IPS-18a (cell line): ENCODE measurements at regions not wholly inside any gene's neighbourhood (a gene's known extent, or its start where the extent isn't known, plus 50 kb on each side); places are given as distances from the start of the nearest gene placed in this dataset.
"Not testable (repeated sequence)": the region's sequence is repeated elsewhere in the genome, so short reads cannot be mapped to it uniquely, and the experiment has no call there.

ENCODE experiments used
- H3K27ac ChIP-seq: one replicate; pipeline ENCODE4 v1.5.1; 2013; ENCODE audit warnings: low read length
- H3K27me3 ChIP-seq: one replicate; pipeline ENCODE4 v1.6.1; 2013; ENCODE audit warnings: mild to moderate bottlenecking, low read length; ENCODE audit not compliant: control insufficient read depth, insufficient read depth
- H3K36me3 ChIP-seq: one replicate; pipeline ENCODE4 v1.6.1; 2013; ENCODE audit warnings: low read depth, low read length; ENCODE audit not compliant: control insufficient read depth
- H3K4me1 ChIP-seq: one replicate; pipeline ENCODE4 v1.6.1; 2013; ENCODE audit warnings: low read depth, low read length; ENCODE audit not compliant: control insufficient read depth
- H3K4me3 ChIP-seq: one replicate; pipeline ENCODE4 v1.5.1; 2013; ENCODE audit warnings: low read length
- H3K9ac ChIP-seq: one replicate; pipeline ENCODE4 v1.6.1; 2013; ENCODE audit warnings: mild to moderate bottlenecking, low read length, moderate library complexity
- H3K9me3 ChIP-seq: one replicate; pipeline ENCODE4 v1.6.1; 2013; ENCODE audit warnings: low read depth, low read length; ENCODE audit not compliant: control insufficient read depth

DNA sequence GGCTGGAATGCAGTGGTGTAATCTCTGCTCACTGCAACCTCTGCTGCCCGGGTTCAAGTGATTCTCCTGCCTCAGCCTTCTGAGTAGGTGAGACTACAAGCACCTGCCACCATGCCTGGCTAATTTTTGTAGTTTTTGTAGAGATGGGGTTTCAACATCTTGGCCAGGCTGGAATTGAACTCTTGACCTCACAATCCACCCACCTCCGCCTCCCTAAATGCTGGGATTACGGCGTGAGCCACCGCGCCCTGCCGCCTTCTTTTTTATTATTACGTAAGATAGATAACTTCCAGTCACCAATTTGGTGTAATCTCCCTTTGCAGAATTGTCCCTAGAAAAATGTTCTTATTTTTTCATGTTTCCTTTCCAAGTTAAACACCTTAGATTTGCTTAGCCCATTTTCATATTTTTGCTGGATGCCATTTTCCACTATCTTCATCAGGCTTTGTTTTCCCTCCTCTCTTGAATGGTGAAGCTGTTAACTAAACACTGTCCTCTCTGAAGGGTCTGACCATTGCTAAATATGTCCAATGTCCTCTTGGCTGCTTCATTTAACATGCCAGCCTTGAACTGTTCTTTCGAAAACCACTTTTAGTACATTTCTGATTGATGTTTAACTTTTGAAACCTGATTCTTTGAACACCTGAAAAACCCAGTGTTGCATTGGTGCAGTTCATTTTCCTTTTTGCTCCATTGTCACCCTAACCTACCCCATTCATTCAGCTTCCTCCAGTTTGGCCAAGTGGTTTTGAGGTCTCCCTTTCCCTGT is 135.1 kb upstream of the PIK3R1 start:
- no peaks in the 10 kb centered on the region for H3K27me3 ChIP-seq
- H3K4me1 ChIP-seq = no peaks in the 10 kb centered on the region
- no peak overlapping the region for H3K27ac ChIP-seq

DNA sequence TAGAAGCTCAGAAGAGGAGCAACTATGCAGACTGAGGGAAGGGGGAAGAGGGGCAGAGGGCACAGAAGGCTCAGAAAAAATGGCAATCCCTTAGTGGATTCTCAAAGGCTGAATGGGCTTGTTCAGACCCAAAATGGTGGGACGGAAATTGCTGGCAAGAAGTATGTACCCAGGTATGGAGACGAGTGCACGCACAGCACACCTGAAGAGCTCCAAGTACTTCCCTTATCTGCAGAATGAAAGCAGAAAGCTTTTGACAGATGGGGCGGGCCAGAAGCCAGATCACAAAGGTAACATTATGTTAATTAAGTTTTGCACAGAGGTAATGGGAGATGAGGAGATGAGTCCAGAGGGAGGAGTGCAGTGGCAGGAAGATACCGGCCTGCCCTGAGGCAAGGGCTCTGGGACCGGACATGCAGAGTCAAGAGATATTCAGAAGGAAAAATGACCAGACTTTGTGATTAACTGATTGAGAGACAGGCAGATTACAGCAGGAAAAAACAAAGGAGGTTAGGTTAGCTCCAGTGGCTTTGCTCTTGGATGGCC is 138.1 kb upstream of the PIK3R1 start:
- Histone ChIP-seq H3K27ac (no peak overlapping the region), H3K4me1 (no peaks in the 10 kb centered on the region), H3K4me3 (no peak overlapping the region), H3K36me3 (no peaks in the 10 kb centered on the region), H3K27me3 (no peaks in the 10 kb centered on the region), H3K9ac (no peak overlapping the region), H3K9me3 (no peaks in the 10 kb centered on the region)

More for the DNA sequence above, 135.1 kb upstream of the PIK3R1 start:
- no peaks in the 10 kb centered on the region for H3K36me3 ChIP-seq
- no peak overlapping the region for H3K9ac ChIP-seq
- H3K4me3 ChIP-seq = no peak overlapping the region
- H3K9me3 ChIP-seq = no peaks in the 10 kb centered on the region

DNA sequence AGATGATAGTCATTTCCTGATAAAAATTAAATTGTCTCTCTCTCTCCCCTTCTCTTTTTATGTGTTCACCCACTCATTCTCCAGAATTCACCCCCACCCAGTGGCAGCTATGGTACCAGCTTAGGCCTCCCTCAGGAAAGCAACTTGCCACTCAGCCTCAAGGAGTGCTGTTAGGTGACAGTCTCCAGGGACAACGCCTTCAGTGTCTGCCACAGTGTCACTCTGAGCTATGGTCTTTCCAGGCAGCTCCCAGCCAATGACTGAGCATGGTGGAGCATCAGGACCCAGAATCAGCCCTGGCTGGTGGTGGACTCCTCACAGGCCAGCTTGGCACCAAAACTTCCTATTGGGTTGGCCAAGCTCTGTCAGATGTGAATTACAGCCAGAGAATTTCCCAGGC is 140.9 kb upstream of the PIK3R1 start:
- Histone ChIP-seq H3K27me3 (no peaks in the 10 kb centered on the region), H3K9ac (no peak overlapping the region), H3K4me1 (no peaks in the 10 kb centered on the region), H3K36me3 (no peaks in the 10 kb centered on the region), H3K4me3 (no peak overlapping the region), H3K27ac (no peak overlapping the region), H3K9me3 (no peaks in the 10 kb centered on the region)

DNA sequence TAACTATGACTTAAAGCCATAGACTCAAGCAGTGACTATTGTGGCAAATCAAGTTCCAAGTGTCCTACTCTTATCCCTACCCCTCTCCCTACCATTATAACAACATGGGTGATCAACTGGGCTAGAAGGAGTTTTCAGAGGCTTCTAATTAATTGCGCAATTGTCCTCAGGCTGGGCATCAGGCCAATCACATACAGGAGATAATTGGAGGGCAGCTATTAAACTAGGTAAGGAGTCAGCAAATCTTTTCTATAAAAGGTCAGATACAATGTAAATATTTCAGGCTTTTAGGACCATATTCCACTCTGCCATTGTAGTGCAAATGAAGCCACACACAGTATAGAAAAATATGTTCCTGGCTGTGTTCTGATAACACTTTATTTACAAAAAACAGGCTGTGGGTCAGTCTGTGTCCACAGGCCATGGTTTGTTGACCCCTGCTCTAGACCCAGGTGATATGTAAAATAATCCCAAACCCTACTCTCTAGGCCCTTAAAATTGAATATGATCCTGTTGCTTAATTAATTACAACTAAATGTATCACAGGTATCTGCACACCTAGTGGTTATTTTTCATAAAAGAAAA is 141.4 kb upstream of the PIK3R1 start:
- Histone ChIP-seq H3K4me1 (no peaks in the 10 kb centered on the region), H3K4me3 (no peak overlapping the region), H3K36me3 (no peaks in the 10 kb centered on the region), H3K27me3 (no peaks in the 10 kb centered on the region), H3K27ac (no peak overlapping the region), H3K9me3 (no peaks in the 10 kb centered on the region), H3K9ac (no peak overlapping the region)

DNA sequence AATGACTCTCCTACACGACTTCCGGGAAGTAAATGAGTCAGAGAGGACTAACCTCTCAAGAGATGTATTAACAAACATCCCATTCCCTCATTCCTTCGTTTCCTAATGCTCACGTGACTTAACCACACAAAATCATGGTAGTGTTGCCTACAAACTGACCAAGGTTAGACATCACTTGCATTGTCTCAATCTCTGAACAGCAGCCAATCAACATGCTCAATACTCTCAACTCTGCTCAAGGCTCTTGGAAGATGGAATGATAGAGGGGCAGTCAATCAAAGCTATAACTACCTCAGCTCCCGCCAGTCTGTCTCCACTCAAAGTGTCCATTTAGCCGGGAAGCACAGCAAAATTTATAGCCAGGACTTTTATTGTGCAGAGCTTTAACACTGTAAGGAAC is 143.8 kb upstream of the PIK3R1 start:
- H3K9ac ChIP-seq = no peak overlapping the region
- H3K27ac ChIP-seq = no peak overlapping the region
- no peak overlapping the region for H3K4me3 ChIP-seq
- no peaks in the 10 kb centered on the region for H3K9me3 ChIP-seq
- no peaks in the 10 kb centered on the region for H3K4me1 ChIP-seq
- no peaks in the 10 kb centered on the region for H3K27me3 ChIP-seq
- H3K36me3 ChIP-seq = no peaks in the 10 kb centered on the region

DNA sequence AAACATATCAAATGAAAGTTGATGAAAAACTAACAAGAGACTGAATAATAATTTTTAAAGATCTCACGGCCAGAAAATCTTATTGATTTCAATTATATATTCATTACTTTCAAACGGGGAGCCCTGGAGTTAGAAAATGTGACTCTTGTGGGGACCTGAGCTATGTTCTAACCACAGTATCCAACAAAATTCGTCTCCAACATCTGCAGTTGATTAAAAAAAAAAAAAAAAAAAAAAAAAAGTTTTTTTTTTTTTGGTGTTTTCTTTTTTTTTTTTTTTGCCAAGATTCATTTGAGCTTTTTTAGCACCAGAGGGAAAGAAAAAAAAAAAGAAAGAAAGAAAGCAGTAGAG is 144.3 kb upstream of the PIK3R1 start:
- no peaks in the 10 kb centered on the region for H3K4me1 ChIP-seq
- H3K27me3 ChIP-seq = no peaks in the 10 kb centered on the region
- H3K36me3 ChIP-seq = no peaks in the 10 kb centered on the region
- no peak overlapping the region for H3K9ac ChIP-seq
- H3K27ac ChIP-seq = no peak overlapping the region
- no peak overlapping the region for H3K4me3 ChIP-seq
- no peaks in the 10 kb centered on the region for H3K9me3 ChIP-seq

DNA sequence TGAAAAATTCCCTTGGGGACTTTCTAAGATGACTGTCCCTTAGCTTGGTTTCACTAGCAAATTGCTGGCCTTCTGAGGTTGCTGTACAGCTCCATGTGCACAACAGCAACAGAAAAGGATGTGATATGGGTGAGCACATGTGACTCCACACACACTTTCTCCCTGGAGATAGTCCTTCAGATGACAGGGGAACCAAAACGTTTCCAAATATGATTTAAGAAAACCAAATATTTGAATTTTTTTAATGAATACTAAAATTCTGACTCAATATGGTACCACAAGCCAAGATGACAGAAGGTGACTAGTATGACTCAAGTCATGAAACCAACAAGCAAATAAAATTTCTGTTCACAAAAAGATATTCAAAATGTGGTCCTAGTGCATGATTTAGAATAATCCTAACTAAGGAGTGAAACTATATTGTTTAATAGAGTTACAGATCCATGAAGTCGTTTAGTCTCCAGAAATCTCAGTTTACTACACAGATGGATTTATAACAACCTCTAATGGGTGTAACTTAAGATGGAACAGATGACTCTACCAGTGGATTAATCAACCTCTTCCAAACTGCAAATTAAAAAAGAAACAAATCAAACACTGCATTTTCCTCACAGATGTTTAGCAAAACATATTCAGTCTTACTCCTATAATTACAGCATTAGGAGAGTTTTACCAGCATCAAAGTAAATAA is 144.8 kb upstream of the PIK3R1 start:
- H3K9me3 ChIP-seq = no peaks in the 10 kb centered on the region
- no peaks in the 10 kb centered on the region for H3K27me3 ChIP-seq
- no peak overlapping the region for H3K4me3 ChIP-seq
- H3K9ac ChIP-seq = no peak overlapping the region
- no peak overlapping the region for H3K27ac ChIP-seq
- H3K4me1 ChIP-seq = no peaks in the 10 kb centered on the region
- no peaks in the 10 kb centered on the region for H3K36me3 ChIP-seq

DNA sequence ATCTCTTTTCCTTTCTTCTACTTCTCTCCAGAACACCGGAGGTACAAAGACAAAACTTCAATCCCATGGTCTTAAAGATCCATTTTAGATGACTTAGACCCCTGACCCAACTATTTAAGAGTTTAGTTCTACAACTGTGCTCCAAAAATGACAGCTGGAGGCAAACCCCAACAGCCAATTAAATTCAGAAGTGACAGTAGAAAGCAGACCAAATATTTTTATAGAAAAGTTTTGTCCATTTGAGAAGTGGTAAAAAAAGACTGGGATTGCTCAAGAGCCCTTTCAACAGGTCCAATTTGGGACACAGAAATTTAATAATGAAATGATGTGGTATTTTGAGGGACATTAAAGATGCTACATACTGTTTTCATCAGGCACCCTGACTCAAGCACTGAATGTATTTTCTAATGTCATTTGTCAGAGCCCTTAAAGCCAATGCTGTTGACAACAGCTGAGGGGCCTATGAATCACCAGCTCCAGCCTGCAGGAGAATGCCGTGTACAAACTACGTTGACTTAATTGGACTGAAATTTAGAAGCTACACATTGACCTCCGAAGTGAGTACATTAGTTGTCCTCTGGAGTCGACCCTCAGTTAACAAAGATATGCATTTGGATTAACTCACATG is 147.5 kb upstream of the PIK3R1 start:
- Histone ChIP-seq H3K27me3 (no peaks in the 10 kb centered on the region), H3K27ac (no peak overlapping the region), H3K4me3 (no peak overlapping the region), H3K36me3 (no peaks in the 10 kb centered on the region), H3K9me3 (no peaks in the 10 kb centered on the region), H3K9ac (no peak overlapping the region), H3K4me1 (no peaks in the 10 kb centered on the region)

DNA sequence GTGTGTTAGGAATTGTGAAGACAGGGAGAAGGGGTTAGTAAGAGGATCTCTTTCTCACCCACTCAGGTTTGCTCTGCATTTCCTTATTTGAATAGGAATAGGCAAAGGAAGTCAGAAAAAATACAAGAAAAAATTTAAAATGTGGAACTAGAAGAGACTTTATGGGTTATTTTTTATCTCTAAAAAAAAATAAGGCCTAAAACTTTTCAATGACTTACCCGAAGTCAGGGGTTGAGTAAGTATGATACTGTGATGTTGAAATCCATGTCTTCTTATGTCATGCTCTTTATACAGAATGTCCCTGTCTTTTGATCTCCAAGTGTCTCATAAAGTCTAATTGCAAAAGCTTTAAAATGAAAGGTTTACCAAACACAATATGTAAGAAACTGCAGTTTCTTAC is 148.3 kb upstream of the PIK3R1 start:
- no peaks in the 10 kb centered on the region for H3K4me1 ChIP-seq
- no peaks in the 10 kb centered on the region for H3K36me3 ChIP-seq
- no peak overlapping the region for H3K9ac ChIP-seq
- H3K9me3 ChIP-seq = no peaks in the 10 kb centered on the region
- no peak overlapping the region for H3K27ac ChIP-seq
- no peaks in the 10 kb centered on the region for H3K27me3 ChIP-seq
- no peak overlapping the region for H3K4me3 ChIP-seq

DNA sequence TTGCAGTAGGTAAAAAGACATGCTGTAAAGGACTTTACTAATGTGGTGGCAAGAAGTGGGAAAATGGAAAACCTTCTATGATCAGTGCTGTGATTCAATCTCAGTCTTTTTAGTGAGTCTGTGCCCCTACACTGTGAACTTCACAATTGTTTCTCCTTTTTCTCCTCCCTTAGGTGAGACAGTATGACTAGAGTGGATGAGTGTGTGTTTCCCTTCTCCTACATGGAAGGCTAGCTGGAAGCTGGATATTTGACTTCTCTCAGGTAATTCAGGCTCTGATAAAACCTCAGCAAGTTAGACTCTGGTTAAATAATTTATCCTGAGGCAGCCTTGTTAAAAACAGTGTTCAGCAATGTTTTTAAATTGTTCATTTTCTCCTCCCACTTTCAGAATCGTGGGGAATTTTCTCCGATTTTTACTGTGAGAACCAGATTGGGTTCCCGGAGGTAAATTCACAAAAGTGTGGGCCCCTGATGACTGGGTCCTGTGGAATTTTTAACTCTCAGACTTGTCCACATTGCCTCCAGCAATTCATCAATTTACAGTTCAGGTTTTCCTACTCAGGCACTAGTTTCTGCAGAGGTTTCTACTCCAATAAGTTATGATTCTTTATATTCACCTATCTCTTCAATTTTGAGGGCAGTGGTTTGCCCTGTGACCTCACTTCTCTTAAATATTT is 149.1 kb upstream of the PIK3R1 start:
- Histone ChIP-seq H3K4me1 (no peaks in the 10 kb centered on the region), H3K9me3 (no peaks in the 10 kb centered on the region), H3K27ac (no peak overlapping the region), H3K4me3 (no peak overlapping the region), H3K9ac (no peak overlapping the region), H3K27me3 (no peaks in the 10 kb centered on the region), H3K36me3 (no peaks in the 10 kb centered on the region)

DNA sequence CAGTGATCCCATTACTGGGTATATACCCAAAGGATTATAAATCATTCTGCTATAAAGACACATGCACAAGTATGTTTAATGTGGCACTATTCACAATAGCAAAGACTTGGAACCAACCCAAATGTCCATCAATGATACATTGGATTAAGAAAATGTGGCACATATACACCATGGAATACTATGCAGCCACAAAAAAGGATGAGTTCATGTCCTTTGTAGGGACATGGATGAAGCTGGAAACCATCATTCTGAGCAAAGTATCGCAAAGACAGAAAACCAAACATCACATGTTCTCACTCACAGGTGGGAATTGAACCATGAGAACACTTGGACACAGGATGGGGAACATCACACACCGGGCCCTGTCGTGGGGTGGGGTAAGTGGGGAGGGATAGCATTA is 150.2 kb upstream of the PIK3R1 start:
- H3K9me3 ChIP-seq, H3K4me3 ChIP-seq, H3K36me3 ChIP-seq, H3K9ac ChIP-seq, H3K27me3 ChIP-seq, H3K27ac ChIP-seq, H3K4me1 ChIP-seq: not testable (repeated sequence)
